Smooth muscle cell (in vitro differentiated cells): ENCODE measurements at regions not wholly inside any gene's neighbourhood (a gene's known extent, or its start where the extent isn't known, plus 50 kb on each side); places are given as distances from the start of the nearest gene placed in this dataset.

Source experiments
- DNase-seq: peaks from one replicate; lab custom pipeline; 2025; ENCODE audit not compliant: unreplicated experiment; lab: John Stamatoyannopoulos, UW
- H2AFZ ChIP-seq: fragments of 200-600 bp; sonication (generic); 2 replicates; pipeline ENCODE4 v1.6.0; 2016; ENCODE audit warnings: antibody characterized with exemption, low read depth, mild to moderate bottlenecking
- H3F3A ChIP-seq: fragments of 200-600 bp; sonication (generic); 2 replicates; pipeline ENCODE4 v1.6.0; 2017; ENCODE audit warnings: antibody characterized with exemption, low read depth
- H3K27ac ChIP-seq: fragments of 200-600 bp; sonication (generic); 2 replicates; pipeline ENCODE4 v1.5.1; 2016; ENCODE audit warnings: low read depth, mild to moderate bottlenecking
- H3K27me3 ChIP-seq: fragments of 200-600 bp; sonication (generic); 2 replicates; pipeline ENCODE4 v1.6.1; 2016; ENCODE audit warnings: low read depth, mild to moderate bottlenecking
- H3K36me3 ChIP-seq: fragments of 200-600 bp; sonication (generic); 2 replicates; pipeline ENCODE4 v1.5.1; 2016; ENCODE audit warnings: low read depth
- H3K4me1 ChIP-seq: fragments of 200-600 bp; sonication (generic); 2 replicates; pipeline ENCODE4 v1.5.1; 2016; ENCODE audit warnings: low read depth
- H3K4me2 ChIP-seq: fragments of 200-600 bp; sonication (generic); 2 replicates; pipeline ENCODE4 v1.6.0; 2016; ENCODE audit warnings: mild to moderate bottlenecking
- H3K4me3 ChIP-seq: fragments of 200-600 bp; sonication (generic); 2 replicates; pipeline ENCODE4 v1.5.1; 2016; ENCODE audit warnings: mild to moderate bottlenecking
- H3K79me2 ChIP-seq: fragments of 200-600 bp; sonication (generic); 2 replicates; pipeline ENCODE4 v1.6.0; 2016; ENCODE audit warnings: low read depth, mild to moderate bottlenecking
- H3K9ac ChIP-seq: fragments of 200-600 bp; sonication (generic); 2 replicates; pipeline ENCODE4 v1.6.0; 2016; ENCODE audit warnings: low read depth
- H3K9me3 ChIP-seq: fragments of 200-600 bp; sonication (generic); replicated peaks from 2 replicates; pipeline ENCODE4 v1.5.1; 2016; ENCODE audit warnings: low read depth
- H4K20me1 ChIP-seq: fragments of 200-600 bp; sonication (generic); 2 replicates; pipeline ENCODE4 v1.6.0; 2016; ENCODE audit warnings: low read depth
- WGBS: methylation state at CpG from one replicate; pipeline ENCODE4 v1.1.7; 2016; ENCODE audit warnings: low lambda C conversion rate; 5-methylcytosine and 5-hydroxymethylcytosine counted together
- TF ChIP-seq, protein P1 (sequence below): fragments of 200-600 bp; sonication (generic); IDR thresholded peaks from 2 replicates; pipeline ENCODE4 v1.5.1; 2017; ENCODE audit warnings: borderline replicate concordance, mild to moderate bottlenecking, antibody characterized with exemption; ENCODE audit not compliant: insufficient read depth, poor library complexity, severe bottlenecking

DNA sequence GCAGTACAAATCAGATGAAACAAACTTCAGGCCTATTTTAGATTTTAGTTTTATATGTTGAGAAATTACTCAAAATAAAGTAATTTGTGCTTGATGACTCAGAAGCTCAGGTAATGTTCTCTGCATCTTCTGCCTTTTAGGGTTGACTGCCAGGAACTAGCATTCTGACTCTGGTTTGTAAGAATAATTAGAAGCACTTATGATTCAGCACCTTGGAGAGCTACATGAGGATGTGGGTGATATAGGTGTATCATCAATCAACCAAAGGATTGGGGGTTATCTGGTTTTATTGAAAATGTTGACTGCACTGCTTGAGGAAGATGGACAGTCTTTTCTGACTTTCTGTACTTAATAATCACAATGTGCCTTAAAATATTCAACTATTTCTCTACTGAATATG, 118.7 kb upstream of the SGCD start:
- Histone ChIP-seq H3K36me3 (no peaks in the 10 kb centered on the region), H3F3A (no peaks in the 10 kb centered on the region), H3K4me1 (no peaks in the 10 kb centered on the region), H2AFZ (no peak overlapping the region), H3K9ac (no peak overlapping the region), H3K27ac (no peak overlapping the region), H3K79me2 (no peaks in the 10 kb centered on the region), H3K9me3 (no peaks in the 10 kb centered on the region), H3K4me2 (no peak overlapping the region), H3K4me3 (no peak overlapping the region), H4K20me1 (no peaks in the 10 kb centered on the region), H3K27me3 (no peaks in the 10 kb centered on the region)
- TF ChIP-seq, protein P1, sequence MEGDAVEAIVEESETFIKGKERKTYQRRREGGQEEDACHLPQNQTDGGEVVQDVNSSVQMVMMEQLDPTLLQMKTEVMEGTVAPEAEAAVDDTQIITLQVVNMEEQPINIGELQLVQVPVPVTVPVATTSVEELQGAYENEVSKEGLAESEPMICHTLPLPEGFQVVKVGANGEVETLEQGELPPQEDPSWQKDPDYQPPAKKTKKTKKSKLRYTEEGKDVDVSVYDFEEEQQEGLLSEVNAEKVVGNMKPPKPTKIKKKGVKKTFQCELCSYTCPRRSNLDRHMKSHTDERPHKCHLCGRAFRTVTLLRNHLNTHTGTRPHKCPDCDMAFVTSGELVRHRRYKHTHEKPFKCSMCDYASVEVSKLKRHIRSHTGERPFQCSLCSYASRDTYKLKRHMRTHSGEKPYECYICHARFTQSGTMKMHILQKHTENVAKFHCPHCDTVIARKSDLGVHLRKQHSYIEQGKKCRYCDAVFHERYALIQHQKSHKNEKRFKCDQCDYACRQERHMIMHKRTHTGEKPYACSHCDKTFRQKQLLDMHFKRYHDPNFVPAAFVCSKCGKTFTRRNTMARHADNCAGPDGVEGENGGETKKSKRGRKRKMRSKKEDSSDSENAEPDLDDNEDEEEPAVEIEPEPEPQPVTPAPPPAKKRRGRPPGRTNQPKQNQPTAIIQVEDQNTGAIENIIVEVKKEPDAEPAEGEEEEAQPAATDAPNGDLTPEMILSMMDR, result no peak
- no peak for DNase-seq

DNA sequence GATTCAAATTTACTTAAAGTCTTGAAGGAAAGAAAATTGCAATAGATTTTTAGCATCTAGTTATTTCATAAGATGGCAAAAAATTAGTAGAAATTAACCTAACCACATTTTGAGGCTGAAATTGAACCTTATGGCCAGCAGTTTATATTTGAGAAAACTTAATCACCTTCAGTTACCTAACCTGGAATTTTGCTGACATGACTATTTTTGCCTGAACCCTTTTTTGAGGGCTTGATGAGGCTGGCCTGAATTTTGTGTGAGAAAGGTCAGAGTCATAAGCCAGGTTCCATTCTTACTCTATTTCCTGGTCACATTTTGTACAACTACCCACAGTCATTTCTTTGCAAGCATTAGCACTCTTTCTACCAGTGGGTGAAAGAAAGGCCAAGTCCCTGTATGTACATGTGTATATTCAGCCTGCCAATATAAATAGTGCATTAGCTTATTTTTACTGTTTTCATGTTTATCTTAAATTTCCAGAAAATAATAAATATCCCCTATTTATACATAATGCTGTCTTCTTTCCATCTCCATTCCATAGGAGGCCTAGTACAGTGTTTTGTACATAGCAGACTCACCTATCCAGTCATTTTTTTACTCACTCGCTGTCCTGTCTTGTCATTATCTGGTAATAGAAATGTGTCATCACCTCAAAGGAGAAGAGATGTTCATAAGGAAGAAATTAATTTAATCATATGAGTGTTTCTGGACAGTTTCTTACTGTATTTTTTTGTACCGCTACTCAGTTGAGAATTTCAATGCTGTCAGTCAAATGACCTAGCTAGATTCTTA, 108.4 kb upstream of the SGCD start:
- no peak overlapping the region for H2AFZ ChIP-seq
- no peaks in the 10 kb centered on the region for H3K4me1 ChIP-seq
- no peak overlapping the region for H3K4me2 ChIP-seq
- no peak overlapping the region for H3K27ac ChIP-seq
- H3K4me3 ChIP-seq, result no peak overlapping the region
- H3K27me3 ChIP-seq, result no peaks in the 10 kb centered on the region
- H3K36me3 ChIP-seq, result no peaks in the 10 kb centered on the region
- H3K79me2 ChIP-seq, result no peaks in the 10 kb centered on the region
- DNase-seq, result no peak
- no peak overlapping the region for H3K9ac ChIP-seq
- 95% methylated on average over 2 of the region's 2 CpGs for WGBS
- H3K9me3 ChIP-seq, result no peaks in the 10 kb centered on the region
- no peaks in the 10 kb centered on the region for H4K20me1 ChIP-seq
- no peaks in the 10 kb centered on the region for H3F3A ChIP-seq
- TF ChIP-seq, protein P1, result no peak

DNA sequence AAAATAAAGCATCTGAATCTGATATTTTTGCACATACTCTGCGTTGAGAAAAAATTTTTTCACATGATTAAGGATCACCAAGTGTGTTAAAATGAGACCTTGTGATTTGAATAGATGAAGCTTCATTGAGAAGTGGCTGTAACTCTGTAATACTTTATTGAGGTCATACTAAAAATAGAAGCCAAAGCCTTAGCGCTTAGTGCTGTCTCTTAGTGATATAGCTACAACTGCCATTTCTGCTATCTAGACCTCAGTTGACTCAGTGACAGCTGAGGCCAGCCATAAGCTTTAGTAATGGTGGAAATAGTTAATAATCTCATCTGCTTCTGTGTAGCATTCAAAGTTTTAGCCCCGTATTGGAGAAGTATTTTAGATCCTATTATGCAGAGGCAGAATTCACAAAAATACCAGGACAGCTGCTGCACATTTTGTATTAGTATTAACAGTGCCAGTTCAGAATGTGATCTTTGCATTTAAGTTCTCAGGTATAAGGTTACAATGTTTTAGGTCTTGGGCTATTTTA, 107.4 kb upstream of the SGCD start:
- no peaks in the 10 kb centered on the region for H3K9me3 ChIP-seq
- H2AFZ ChIP-seq, result no peak overlapping the region
- H3K79me2 ChIP-seq, result no peaks in the 10 kb centered on the region
- H3K4me2 ChIP-seq, result no peak overlapping the region
- no peaks in the 10 kb centered on the region for H3K36me3 ChIP-seq
- no peak overlapping the region for H3K27ac ChIP-seq
- TF ChIP-seq, protein P1, result no peak
- H3K27me3 ChIP-seq, result no peaks in the 10 kb centered on the region
- H3K4me1 ChIP-seq, result no peaks in the 10 kb centered on the region
- 74% methylated on average over 3 of the region's 3 CpGs for WGBS
- H3K4me3 ChIP-seq, result no peak overlapping the region
- no peak overlapping the region for H3K9ac ChIP-seq
- no peak for DNase-seq
- no peaks in the 10 kb centered on the region for H4K20me1 ChIP-seq
- no peaks in the 10 kb centered on the region for H3F3A ChIP-seq

DNA sequence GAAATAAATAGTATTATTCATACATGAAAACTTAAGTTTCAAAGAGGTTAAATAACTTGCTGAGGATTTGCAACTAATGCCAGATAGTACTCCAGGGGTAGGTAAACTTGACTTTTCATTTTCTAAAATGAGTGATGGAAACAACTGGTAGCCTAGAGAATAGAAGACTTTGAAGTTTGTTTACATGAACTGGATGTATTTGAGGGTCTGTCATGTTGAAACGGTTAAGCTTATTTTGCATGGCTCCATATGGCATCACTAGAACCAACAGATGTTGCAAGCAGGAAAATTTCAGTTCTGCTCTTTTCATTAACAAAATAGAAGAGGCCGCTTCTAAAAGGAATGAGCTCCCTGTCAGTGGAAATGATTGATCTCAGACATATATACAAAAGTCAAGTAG, 105.1 kb upstream of the SGCD start:
- Histone ChIP-seq H3K4me2 (no peak overlapping the region), H3K27ac (no peak overlapping the region), H3K4me3 (no peak overlapping the region), H3K4me1 (no peaks in the 10 kb centered on the region), H3K9me3 (no peaks in the 10 kb centered on the region), H3K79me2 (no peaks in the 10 kb centered on the region), H3K27me3 (no peaks in the 10 kb centered on the region), H3K36me3 (no peaks in the 10 kb centered on the region), H3K9ac (no peak overlapping the region), H3F3A (no peaks in the 10 kb centered on the region), H2AFZ (no peak overlapping the region), H4K20me1 (no peaks in the 10 kb centered on the region)
- TF ChIP-seq, protein P1, result no peak
- DNase-seq, result no peak
- 66% methylated on average over 2 of the region's 2 CpGs for whole genome bisulfite sequencing
